GM18907 (cell line): ENCODE measurements at regions not wholly inside any gene's neighbourhood (a gene's known extent, or its start where the extent isn't known, plus 50 kb on each side); places are given as distances from the start of the nearest gene placed in this dataset.
"Not testable (repeated sequence)": the region's sequence is repeated elsewhere in the genome, so short reads cannot be mapped to it uniquely, and the experiment has no call there.

Experiments used
- ATAC-seq: cut with Tn5 transposase; IDR thresholded peaks from one replicate; pipeline ENCODE4 v1.9.1; 2021; ENCODE audit warnings: mild to moderate bottlenecking, moderate library complexity; ENCODE audit not compliant: unreplicated experiment

DNA sequence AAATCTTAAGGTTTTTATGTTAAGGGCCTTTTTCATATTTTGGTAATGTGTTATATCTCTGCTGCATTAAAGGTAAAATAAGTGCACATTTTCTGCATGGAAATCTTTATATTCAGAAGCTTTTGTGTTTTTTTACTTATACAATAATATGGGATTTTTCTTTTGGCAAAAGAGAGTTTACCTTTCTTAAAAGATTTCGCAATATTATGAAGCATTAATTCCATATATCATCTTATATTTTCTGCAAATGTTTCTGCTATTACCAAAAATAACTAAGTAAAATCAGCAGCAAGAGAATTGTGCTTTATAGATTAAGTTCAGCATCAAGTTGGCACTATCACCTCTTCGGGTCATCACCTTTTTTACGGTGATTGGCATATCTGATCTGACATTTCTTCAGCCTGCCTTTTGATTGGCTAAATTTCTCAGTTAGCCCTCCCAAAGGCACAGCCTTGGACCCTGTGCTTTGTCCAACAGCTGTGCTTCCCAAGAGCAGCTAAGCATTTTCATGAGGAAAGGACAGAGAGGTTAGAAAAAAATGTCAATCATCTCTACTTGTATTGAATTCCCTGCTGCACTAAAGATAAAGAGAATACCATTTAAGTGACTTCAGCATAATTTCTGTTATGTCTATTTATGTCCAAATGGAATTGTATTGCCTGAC, 767.1 kb upstream of the PRMT6 start:
- no peak for ATAC-seq

- no peak for ATAC-seq
Measured at GRCh38 chr1:106290805-106291501, 765.5 kb upstream of the PRMT6 start.

- no peak for ATAC-seq
Measured at GRCh38 chr1:106292130-106292529, 764.3 kb upstream of the PRMT6 start.

DNA sequence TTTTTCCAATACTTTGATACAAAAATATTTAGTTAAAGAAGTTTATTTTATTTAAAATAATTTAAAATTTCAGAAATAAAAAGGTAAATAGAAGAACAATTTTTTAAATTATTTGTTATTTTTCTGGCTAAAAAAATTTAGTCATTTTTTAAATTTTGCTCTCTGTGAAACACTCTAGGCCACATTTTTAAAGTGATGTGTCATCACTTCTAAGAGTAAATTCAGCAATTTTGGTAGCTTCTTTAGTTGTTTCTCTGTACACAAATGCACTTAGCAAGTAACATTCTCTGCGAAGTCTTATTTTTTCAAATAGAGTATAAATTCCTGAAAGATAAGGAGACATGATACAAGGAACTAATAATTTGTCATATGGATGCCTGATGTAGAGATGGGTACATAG, 760.0 kb upstream of the PRMT6 start:
- no peak for ATAC-seq

DNA sequence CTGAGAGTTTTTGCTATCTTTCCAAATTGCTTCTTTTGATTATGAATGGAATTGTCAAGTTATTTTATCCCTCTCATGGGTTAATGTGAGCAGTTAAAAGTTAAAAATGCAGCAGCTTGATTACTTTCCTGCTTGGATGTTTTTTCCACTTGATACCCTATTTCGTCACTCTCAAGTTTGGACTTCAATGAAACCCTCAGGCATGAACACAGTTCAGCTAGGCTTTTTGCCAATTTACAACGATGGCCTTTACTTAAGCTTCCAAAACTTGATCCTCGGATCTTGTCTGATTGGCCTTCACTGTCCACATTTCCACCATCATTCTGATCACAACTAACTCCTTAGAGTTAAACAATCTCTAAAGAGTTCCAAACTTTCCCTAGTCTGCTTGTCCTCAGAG, 752.4 kb upstream of the PRMT6 start:
- ATAC-seq, result no peak

DNA sequence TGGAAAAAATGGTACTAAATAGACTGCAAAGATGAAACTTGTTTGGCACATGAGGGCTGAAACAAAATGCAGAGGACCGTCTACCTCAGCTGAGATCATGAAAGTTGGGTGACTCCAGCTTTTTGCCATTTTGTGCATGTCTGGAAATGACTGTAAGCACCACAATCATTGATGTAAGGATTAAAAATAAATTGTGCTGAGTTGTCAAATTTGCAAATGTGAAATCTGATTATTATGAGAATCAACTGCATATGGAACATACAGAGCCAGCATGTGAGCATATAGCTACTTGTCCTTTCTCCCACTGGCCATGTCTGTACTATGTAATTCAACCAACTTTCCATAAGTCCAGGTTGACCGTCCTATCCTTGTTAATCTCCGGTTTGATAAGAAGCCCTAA, 736.9 kb upstream of the PRMT6 start:
- no peak for ATAC-seq

GRCh38 chr1:106325600-106325999, 730.9 kb upstream of the PRMT6 start:
- ATAC-seq, result no peak

DNA sequence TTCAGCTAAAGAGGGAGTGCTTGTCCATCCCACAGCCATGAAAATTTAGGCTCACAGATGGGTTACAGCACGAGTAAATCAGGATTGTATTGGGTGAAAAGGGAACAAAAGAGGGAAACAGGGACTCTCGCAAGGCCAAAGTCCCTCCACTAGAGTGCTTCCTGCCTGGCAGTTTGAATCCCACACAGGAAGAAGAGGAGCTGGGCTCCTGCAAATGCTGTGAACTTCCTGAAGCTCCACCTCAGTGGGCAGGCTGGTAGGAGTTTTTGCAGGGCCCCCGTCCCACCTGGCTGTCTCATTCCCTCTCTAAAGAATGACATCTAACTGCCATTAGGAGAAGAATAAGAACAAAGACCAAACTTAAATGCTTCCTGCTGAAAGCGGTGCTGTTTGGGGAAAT, 712.0 kb upstream of the PRMT6 start:
- ATAC-seq, result no peak

DNA sequence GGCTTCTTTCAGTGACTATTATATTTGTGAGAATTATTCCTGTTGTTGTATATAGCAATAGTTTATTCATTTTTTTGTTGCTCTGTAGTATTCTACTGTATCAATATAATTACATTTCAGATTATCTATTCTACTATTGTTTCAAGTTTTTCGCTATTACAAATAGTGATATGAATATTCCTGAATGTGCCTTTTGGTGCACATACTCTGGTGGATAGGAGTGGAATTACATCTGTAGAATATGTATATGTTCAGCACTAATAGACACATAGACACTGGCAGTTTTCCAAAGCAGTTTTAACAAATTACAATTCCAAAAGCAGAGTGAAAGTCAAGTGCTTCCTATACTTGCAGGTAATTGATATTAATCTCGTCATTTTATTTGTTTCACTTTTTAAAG, 696.2 kb upstream of the PRMT6 start:
- ATAC-seq, result no peak

- ATAC-seq, result peak; percentile 76
Measured at GRCh38 chr1:106366627-106367319, 689.7 kb upstream of the PRMT6 start.

DNA sequence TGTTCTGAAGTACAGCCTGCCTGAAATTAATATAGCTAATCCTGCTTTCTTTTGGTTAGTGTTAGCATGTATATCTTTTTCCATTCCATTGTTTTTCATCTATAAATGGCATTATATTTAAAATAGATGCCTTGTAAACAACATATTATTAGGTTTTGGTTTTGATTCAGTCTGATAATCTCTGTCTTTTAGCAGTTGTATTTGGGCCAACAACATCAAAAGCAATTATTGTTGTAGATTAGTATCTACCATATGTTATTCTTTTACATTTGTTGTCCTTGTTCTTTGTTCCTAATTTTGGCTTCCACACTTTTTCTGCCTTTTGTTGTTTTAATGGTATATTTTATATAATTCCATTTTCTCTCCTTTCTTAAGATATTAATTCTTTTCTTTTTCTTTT, 678.2 kb upstream of the PRMT6 start:
- ATAC-seq, result no peak

DNA sequence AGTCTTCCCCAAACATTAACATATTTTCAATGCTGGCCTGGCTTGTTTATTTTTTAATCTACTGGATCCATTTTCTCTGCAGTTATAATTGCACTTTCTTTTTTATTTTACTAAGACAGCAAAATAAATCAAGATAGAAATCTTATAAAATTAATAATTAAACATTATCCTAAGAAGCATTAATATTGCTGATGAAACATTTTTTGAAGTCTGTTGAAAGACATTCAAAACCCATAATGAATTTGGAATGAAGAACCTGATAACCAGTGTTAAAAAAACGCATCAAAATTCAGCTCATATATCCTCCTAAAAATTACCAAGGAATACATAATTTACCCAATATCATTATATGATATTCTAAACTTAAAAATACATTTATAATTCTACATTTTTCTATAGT, 675.7 kb upstream of the PRMT6 start:
- ATAC-seq, result no peak

- ATAC-seq, result not testable (repeated sequence)
Measured at GRCh38 chr1:106389160-106389559, 667.3 kb upstream of the PRMT6 start.

DNA sequence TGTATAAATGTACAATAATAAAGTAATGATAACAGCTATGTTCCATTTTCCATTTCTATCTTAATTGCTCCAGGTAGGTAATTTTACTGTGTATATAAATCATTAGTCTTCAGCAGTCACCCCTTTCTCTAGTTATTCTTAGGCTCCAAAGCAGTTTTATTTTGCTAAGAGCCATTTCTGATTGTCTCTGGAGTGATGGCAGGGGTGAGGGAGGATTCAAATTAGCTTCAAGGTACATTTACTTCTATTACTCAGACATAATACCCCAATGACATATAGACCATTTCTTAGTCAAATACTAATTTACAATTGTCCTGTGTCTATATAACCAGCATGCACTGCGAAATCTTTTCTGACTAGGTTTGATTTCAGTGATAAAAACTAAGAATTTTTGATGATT, 663.4 kb upstream of the PRMT6 start:
- ATAC-seq, result no peak

- ATAC-seq, result no peak
Measured at GRCh38 chr1:106396020-106396419, 660.5 kb upstream of the PRMT6 start.

- no peak for ATAC-seq
Measured at GRCh38 chr1:106398391-106398790, 658.1 kb upstream of the PRMT6 start.

DNA sequence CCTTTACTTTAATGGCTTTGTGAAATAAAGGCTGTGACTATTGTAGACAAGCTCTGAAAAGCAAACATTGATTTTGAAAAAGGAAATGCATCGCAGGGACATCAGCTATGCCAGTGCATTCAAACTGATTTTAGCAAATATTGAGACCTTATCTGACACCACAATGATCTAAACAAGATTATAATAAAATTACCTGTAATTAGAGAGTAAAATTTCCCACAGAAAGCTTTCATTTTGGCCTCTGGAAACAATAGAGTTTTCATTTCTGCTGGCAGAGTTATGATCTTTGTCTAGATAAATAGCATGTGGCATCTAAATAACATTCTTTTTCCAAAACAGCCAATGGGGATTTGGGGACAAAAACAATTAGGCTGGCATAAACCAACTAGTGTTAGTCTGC, 650.4 kb upstream of the PRMT6 start:
- no peak for ATAC-seq

DNA sequence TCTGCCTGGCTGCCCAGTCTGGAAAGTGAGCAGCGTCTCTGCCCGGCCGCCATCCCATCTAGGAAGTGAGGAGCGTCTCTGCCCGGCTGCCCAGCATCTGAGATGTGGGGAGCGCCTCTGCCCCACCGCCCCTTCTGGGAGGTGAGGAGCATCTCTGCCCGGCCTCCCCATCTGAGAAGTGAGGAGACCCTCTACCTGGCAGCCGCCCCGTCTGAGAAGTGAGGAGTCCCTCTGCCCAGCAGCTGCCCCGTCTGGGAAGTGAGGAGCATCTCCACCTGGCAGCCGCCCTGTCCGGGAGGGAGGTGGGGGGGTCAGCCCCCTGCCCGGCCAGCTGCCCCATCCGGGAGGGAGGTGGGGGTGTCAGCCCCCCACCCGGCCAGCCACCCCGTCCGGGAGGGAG, 644.2 kb upstream of the PRMT6 start:
- not testable (repeated sequence) for ATAC-seq

- ATAC-seq, result no peak
Measured at GRCh38 chr1:106435269-106435668, 621.2 kb upstream of the PRMT6 start.

DNA sequence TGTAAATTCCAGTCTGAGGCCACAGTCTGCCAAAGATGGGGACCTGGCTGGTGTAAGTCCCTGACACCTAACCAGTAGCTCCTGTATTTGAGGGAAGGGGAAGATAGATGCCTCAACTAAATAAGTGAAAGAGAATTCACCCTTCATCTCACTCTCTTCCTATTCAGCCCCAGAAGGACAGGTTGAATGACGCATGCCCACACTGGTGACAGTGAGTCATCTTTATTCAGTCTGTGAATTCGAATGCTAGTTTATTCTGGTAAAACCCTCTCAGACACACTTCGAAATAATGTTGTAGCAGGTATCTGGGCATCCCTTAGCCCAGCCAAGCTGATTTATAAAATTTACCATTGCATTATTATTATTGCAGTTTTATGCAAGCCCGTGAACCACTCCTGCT, 617.0 kb upstream of the PRMT6 start:
- ATAC-seq, result no peak

DNA sequence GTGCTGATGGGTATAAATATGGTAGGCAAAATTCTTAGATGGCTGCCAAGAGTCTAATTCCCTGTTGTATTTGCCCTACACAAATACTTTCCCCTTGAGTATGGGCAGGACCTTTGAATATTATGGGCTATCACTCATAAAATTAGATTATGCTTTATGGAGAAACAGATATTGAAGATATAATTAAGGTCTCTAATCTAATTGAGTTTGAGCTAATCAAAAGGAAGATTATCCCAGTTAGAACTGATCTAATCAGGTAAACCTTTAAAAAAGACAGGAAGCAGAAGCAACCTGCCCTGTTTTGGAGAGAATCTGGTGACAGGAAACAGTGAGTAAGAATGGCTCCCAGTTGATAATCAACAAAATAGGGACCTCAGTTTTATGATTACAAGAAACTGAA, 609.0 kb upstream of the PRMT6 start:
- ATAC-seq, result no peak

- ATAC-seq, result no peak
Measured at GRCh38 chr1:106456832-106457231, 599.6 kb upstream of the PRMT6 start.
